Liver (tissue), 8 donors: ENCODE measurements at regions not wholly inside any gene's neighbourhood (a gene's known extent, or its start where the extent isn't known, plus 50 kb on each side); places are given as distances from the start of the nearest gene placed in this dataset.
"Not testable (repeated sequence)": the region's sequence is repeated elsewhere in the genome, so short reads cannot be mapped to it uniquely, and the experiment has no call there.

Experiments
- DNase-seq: peaks from one replicate; pipeline ENCODE4 v3.0.0-alpha.2; 2017; ENCODE audit warnings: low spot score
- H3K27ac ChIP-seq, 2 donors: one replicate each; pipeline ENCODE4 v1.7.0; 2013; ENCODE audit warnings: inconsistent platforms in 2 of 2, low read length in 2 of 2, control low read depth in 1 of 2, low read depth in 1 of 2, mild to moderate bottlenecking in 1 of 2
- H3K27me3 ChIP-seq, 4 donors: one replicate each; pipeline versions ENCODE4 v1.6.1 to v1.7.0; 2013; ENCODE audit warnings: low read length in 3 of 4, inconsistent platforms in 1 of 4, mild to moderate bottlenecking in 1 of 4, moderate library complexity in 1 of 4; ENCODE audit not compliant: control insufficient read depth in 4 of 4, insufficient read depth in 4 of 4
- H3K36me3 ChIP-seq, 4 donors: one replicate each; pipeline versions ENCODE4 v1.6.1 to v1.7.0; 2013; ENCODE audit warnings: low read length in 3 of 4, mild to moderate bottlenecking in 3 of 4, low read depth in 1 of 4, moderate library complexity in 1 of 4; ENCODE audit not compliant: control insufficient read depth in 4 of 4, insufficient read depth in 3 of 4
- H3K4me1 ChIP-seq, 4 donors: one replicate each; pipeline versions ENCODE4 v1.6.1 to v1.7.0; 2013; ENCODE audit warnings: low read length in 3 of 4, mild to moderate bottlenecking in 3 of 4, moderate library complexity in 1 of 4; ENCODE audit not compliant: control insufficient read depth in 4 of 4, insufficient read depth in 4 of 4
- H3K4me3 ChIP-seq, 3 donors: one replicate each; pipeline versions ENCODE4 v1.6.1 to v1.7.0; 2013; ENCODE audit warnings: low read length in 3 of 3, control low read depth in 1 of 3, low read depth in 1 of 3, mild to moderate bottlenecking in 1 of 3
- H3K9ac ChIP-seq, 2 donors: one replicate each; pipeline ENCODE4 v1.7.0; 2013; ENCODE audit warnings: low read length in 2 of 2, mild to moderate bottlenecking in 2 of 2, moderate library complexity in 2 of 2, control low read depth in 1 of 2, low read depth in 1 of 2
- H3K9me3 ChIP-seq, 4 donors: one replicate each; pipeline versions ENCODE4 v1.6.1 to v1.7.0; 2013; ENCODE audit warnings: low read length in 3 of 4; ENCODE audit not compliant: control insufficient read depth in 4 of 4
- EGR1 ChIP-seq, 2 donors: IDR thresholded peaks; 2 replicates each; pipeline ENCODE4 v1.6.1; 2016 to 2018; ENCODE audit warnings: antibody characterized with exemption in 2 of 2, low read depth in 2 of 2
- FOXA1 ChIP-seq: IDR thresholded peaks from 2 replicates; pipeline ENCODE4 v1.6.1; 2016; ENCODE audit warnings: antibody characterized with exemption
- FOXA2 ChIP-seq: IDR thresholded peaks from 2 replicates; pipeline ENCODE4 v1.6.1; 2016; ENCODE audit warnings: antibody characterized with exemption
- GABPA ChIP-seq, 2 donors: IDR thresholded peaks in 1 of 2; conservative IDR thresholded peaks in 1 of 2; 2 replicates each; pipeline ENCODE4 v1.6.1; 2016; ENCODE audit warnings: antibody characterized with exemption in 2 of 2, mild to moderate bottlenecking in 1 of 2, moderate library complexity in 1 of 2
- HNF4A ChIP-seq, 2 donors: conservative IDR thresholded peaks; 2 replicates each; pipeline ENCODE4 v1.6.1; 2016; ENCODE audit warnings: antibody characterized with exemption in 2 of 2, mild to moderate bottlenecking in 2 of 2
- HNF4G ChIP-seq: IDR thresholded peaks from 2 replicates; pipeline ENCODE4 v1.6.1; 2016; ENCODE audit warnings: antibody characterized with exemption
- JUND ChIP-seq, 2 donors: IDR thresholded peaks; 2 replicates each; pipeline ENCODE4 v1.6.1; 2016; ENCODE audit warnings: antibody characterized with exemption in 2 of 2
- NR2F2 ChIP-seq: IDR thresholded peaks from 2 replicates; pipeline ENCODE4 v1.6.1; 2016; ENCODE audit warnings: antibody characterized with exemption
- RAD21 ChIP-seq, 2 donors: IDR thresholded peaks; 2 replicates each; pipeline ENCODE4 v1.6.1; 2016; ENCODE audit warnings: antibody characterized with exemption in 2 of 2, mild to moderate bottlenecking in 2 of 2
- RXRA ChIP-seq, 2 donors: IDR thresholded peaks; 2 replicates each; pipeline ENCODE4 v1.6.1; 2017 to 2018; ENCODE audit warnings: antibody characterized with exemption in 2 of 2, mild to moderate bottlenecking in 1 of 2
- SP1 ChIP-seq: IDR thresholded peaks from 2 replicates; pipeline ENCODE4 v1.6.1; 2018; ENCODE audit warnings: antibody characterized with exemption, mild to moderate bottlenecking
- YY1 ChIP-seq: IDR thresholded peaks from 2 replicates; pipeline ENCODE4 v1.6.1; 2016; ENCODE audit warnings: antibody characterized with exemption, mild to moderate bottlenecking
- WGBS: extraction: QIAGEN DNeasy Blood & Tissue Kit; methylation state at CpG from one replicate; pipeline ENCODE4 v1.1.7; 2013; 5-methylcytosine and 5-hydroxymethylcytosine counted together
- TF ChIP-seq, protein P1 (sequence below): IDR thresholded peaks from 2 replicates; pipeline ENCODE4 v1.6.1; 2016; ENCODE audit warnings: antibody characterized with exemption
- TF ChIP-seq, protein P2 (sequence below): IDR thresholded peaks from 2 replicates; pipeline ENCODE4 v1.6.1; 2016; ENCODE audit warnings: antibody characterized with exemption
- TF ChIP-seq, protein P3 (sequence below): fragments of 150-350 bp; IDR thresholded peaks from 2 replicates; pipeline ENCODE4 v1.5.1; 2017; ENCODE audit warnings: improper control_type of control experiment, low read depth, low read length; ENCODE audit not compliant: missing input control
- TF ChIP-seq, protein P4 (sequence below): IDR thresholded peaks from 2 replicates; pipeline ENCODE4 v1.6.1; 2016; ENCODE audit warnings: antibody characterized with exemption
- donor health status: healthy.
- donor health status: healthy.
- donor health status: healthy.
- donor health status: healthy.
- donor health status: healthy.

DNA sequence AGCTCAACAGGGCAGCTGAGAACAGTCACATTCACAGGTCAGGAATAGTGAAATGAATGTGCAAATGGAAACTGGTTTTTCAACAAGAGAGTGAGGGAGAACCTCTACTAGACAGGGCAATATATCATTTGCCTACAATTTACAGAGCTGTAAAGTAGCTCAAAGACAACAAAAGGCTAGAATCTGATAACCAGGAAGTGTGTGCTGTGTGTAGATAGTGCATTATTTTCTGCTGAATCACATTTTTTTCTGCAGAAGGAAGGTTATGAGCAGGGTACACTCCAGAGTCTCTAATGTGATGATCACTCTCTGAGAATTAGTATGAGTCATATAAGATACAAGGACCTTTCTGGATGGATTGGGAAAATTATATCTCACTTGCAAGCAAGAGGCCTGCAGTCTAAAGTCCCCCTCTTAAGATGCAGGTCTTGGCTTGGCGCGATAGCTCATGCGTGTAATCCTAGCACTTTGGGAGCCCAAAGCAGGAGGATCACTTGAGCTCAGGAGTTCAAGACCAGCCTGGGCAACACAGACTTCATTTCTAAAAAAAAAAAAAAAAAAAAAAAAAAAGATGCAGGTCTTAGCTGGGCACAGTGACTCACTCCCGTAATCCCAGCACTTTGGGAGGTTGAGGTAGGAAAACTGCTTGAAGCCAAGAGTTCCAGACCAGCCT is 59.9 kb upstream of the COBL start:
- no peaks in the 10 kb centered on the region for H3K36me3 ChIP-seq
- no peak overlapping the region for H3K4me3 ChIP-seq
- H3K4me1 ChIP-seq: no peaks in the 10 kb centered on the region
- H3K9me3 ChIP-seq: no peaks in the 10 kb centered on the region
- TF ChIP-seq YY1 (no peak), NR2F2 (no peak), GABPA (IDR thresholded peaks at IDR 0.05 in 1 of 2, conservative IDR thresholded peaks at IDR 0.05 in 1 of 2) (no peak), JUND (IDR thresholded peaks at IDR 0.05) (no peak), HNF4G (no peak), EGR1 (IDR thresholded peaks at IDR 0.05; ENCODE audit: low read depth in 2 of 2) (no peak), FOXA1 (no peak), SP1 (no peak), HNF4A (conservative IDR thresholded peaks at IDR 0.05) (no peak), FOXA2 (no peak)
- TF ChIP-seq, protein P1, sequence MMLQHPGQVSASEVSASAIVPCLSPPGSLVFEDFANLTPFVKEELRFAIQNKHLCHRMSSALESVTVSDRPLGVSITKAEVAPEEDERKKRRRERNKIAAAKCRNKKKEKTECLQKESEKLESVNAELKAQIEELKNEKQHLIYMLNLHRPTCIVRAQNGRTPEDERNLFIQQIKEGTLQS: no peak
- TF ChIP-seq, protein P2, sequence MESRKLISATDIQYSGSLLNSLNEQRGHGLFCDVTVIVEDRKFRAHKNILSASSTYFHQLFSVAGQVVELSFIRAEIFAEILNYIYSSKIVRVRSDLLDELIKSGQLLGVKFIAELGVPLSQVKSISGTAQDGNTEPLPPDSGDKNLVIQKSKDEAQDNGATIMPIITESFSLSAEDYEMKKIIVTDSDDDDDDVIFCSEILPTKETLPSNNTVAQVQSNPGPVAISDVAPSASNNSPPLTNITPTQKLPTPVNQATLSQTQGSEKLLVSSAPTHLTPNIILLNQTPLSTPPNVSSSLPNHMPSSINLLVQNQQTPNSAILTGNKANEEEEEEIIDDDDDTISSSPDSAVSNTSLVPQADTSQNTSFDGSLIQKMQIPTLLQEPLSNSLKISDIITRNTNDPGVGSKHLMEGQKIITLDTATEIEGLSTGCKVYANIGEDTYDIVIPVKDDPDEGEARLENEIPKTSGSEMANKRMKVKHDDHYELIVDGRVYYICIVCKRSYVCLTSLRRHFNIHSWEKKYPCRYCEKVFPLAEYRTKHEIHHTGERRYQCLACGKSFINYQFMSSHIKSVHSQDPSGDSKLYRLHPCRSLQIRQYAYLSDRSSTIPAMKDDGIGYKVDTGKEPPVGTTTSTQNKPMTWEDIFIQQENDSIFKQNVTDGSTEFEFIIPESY: no peak
- TF ChIP-seq, protein P3, sequence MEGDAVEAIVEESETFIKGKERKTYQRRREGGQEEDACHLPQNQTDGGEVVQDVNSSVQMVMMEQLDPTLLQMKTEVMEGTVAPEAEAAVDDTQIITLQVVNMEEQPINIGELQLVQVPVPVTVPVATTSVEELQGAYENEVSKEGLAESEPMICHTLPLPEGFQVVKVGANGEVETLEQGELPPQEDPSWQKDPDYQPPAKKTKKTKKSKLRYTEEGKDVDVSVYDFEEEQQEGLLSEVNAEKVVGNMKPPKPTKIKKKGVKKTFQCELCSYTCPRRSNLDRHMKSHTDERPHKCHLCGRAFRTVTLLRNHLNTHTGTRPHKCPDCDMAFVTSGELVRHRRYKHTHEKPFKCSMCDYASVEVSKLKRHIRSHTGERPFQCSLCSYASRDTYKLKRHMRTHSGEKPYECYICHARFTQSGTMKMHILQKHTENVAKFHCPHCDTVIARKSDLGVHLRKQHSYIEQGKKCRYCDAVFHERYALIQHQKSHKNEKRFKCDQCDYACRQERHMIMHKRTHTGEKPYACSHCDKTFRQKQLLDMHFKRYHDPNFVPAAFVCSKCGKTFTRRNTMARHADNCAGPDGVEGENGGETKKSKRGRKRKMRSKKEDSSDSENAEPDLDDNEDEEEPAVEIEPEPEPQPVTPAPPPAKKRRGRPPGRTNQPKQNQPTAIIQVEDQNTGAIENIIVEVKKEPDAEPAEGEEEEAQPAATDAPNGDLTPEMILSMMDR: no peak
- no peaks in the 10 kb centered on the region for H3K27me3 ChIP-seq
- 85% methylated on average over 4 of the region's 4 CpGs for WGBS
- DNase-seq: no peak
- H3K9ac ChIP-seq: no peak overlapping the region
- H3K27ac ChIP-seq: no peak overlapping the region

DNA sequence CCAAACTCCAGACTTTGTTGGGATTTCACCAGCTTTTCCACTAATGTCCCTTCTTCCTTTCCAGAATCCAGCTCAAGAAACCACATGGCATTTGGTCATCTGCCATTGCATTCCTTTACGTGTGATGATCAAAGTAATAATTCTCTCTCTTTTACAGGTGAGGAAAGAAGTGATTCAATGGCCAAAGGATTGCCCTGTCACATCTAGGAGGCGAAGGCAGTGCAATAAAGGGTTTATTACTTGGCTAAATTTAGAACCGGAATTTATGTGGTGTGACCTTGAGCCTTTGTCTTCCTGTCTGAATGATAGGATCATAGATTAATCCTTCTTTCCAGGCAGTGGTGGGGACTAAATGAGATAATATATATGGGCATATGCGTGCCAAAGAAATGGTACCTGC is 58.3 kb upstream of the COBL start:
- H3K36me3 ChIP-seq: no peaks in the 10 kb centered on the region
- H3K27ac ChIP-seq: no peak overlapping the region
- H3K27me3 ChIP-seq: no peaks in the 10 kb centered on the region
- H3K4me1 ChIP-seq: no peaks in the 10 kb centered on the region
- no peak overlapping the region for H3K4me3 ChIP-seq
- no peak for DNase-seq
- 83% methylated on average over 4 of the region's 4 CpGs for WGBS
- H3K9ac ChIP-seq: no peak overlapping the region
- TF ChIP-seq FOXA2: no peak
- TF ChIP-seq, protein P4, sequence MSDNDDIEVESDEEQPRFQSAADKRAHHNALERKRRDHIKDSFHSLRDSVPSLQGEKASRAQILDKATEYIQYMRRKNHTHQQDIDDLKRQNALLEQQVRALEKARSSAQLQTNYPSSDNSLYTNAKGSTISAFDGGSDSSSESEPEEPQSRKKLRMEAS: no peak
- no peak for TF ChIP-seq RAD21 (IDR thresholded peaks at IDR 0.05)
- TF ChIP-seq SP1: no peak
- no peak for TF ChIP-seq HNF4G
- TF ChIP-seq, protein P3: no peak
- TF ChIP-seq EGR1 (IDR thresholded peaks at IDR 0.05; ENCODE audit: low read depth in 2 of 2): no peak
- TF ChIP-seq JUND (IDR thresholded peaks at IDR 0.05): no peak
- TF ChIP-seq GABPA (IDR thresholded peaks at IDR 0.05 in 1 of 2, conservative IDR thresholded peaks at IDR 0.05 in 1 of 2): no peak
- no peak for TF ChIP-seq RXRA (IDR thresholded peaks at IDR 0.05)
- no peak for TF ChIP-seq YY1
- TF ChIP-seq, protein P2: no peak
- TF ChIP-seq, protein P1: no peak
- no peak for TF ChIP-seq HNF4A (conservative IDR thresholded peaks at IDR 0.05)
- no peaks in the 10 kb centered on the region for H3K9me3 ChIP-seq

DNA sequence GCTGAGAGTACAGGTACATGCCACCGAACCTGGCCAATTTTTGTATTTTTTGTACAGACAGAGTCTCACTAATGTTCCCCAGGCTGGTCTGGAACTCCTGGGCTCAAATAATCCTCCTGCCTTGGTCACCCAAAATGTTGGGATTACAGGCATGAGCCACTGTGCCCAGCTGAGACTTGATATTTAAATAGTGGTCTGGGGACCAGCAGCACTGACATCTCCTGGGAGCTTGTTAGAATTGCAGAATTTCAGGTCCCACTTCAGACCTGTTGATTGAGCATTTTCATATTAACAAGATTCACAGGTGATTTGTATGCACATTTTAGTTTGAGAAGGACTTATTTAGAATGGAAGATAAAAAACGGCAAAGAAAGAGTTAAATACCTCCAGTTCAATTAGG is 57.0 kb upstream of the COBL start:
- H3K4me1 ChIP-seq, H3K27me3 ChIP-seq, H3K4me3 ChIP-seq, H3K9ac ChIP-seq, H3K36me3 ChIP-seq, H3K27ac ChIP-seq, H3K9me3 ChIP-seq, DNase-seq: not testable (repeated sequence)
- WGBS: 69% methylated on average over 1 of the region's 2 CpGs
